ENCODE measurements at regions not wholly inside any gene's neighbourhood (a gene's known extent, or its start where the extent isn't known, plus 50 kb on each side); places are given as distances from the start of the nearest gene placed in this dataset.

- TF ChIP-seq POLR2A (IDR thresholded peaks at IDR 0.05; ENCODE audit: low read depth, low read length): no peak
- no peak for TF ChIP-seq POLR2AphosphoS5 (IDR thresholded peaks at IDR 0.05; ENCODE audit: low read depth, low read length)
Measured at GRCh38 chr3:140828585-140828984, 113.1 kb upstream of the SLC25A36 start.
